GM10248 (cell line): ENCODE measurements at regions not wholly inside any gene's neighbourhood (a gene's known extent, or its start where the extent isn't known, plus 50 kb on each side); places are given as distances from the start of the nearest gene placed in this dataset.

ENCODE experiments used
- CTCF ChIA-PET: fragments of 300-600 bp; sonication (Branson Sonifier 250); formaldehyde crosslinking; extraction: SDS; loops from one replicate; lab custom pipeline; 2021; ENCODE audit warnings: antibody characterized with exemption; lab: Yijun Ruan, JAX
- POLR2A ChIA-PET: fragments of 350-650 bp; sonication (Branson Sonifier 250); formaldehyde crosslinking; extraction: SDS; loops from one replicate; lab custom pipeline; 2020; ENCODE audit warnings: antibody characterized with exemption; lab: Yijun Ruan, JAX
- DNase-seq: peaks from one replicate; pipeline ENCODE4 v3.0.0; 2012; ENCODE audit errors: extremely low spot score
- CTCF ChIP-seq: IDR thresholded peaks from 2 replicates; pipeline ENCODE4 v1.5.1; 2012; ENCODE audit warnings: mild to moderate bottlenecking, low read depth; ENCODE audit errors: extremely low read depth, missing control alignments, control extremely low read depth

GRCh38 chr15:35910227-35910626 is 364.3 kb upstream of the DPH6 start:
- CTCF ChIA-PET, result no interaction called here
- POLR2A ChIA-PET, result no interaction called here
- no peak for TF ChIP-seq CTCF
- DNase-seq, result no peak

GRCh38 chr15:35911052-35911777 is 365.2 kb upstream of the DPH6 start:
- CTCF ChIA-PET, result interaction anchor here (0.9 kb wide), 1 partner anchor 21 kb away, joined by 3 read pairs; no protein-coding TSS in a partner anchor
- POLR2A ChIA-PET, result no interaction called here
- no peak for TF ChIP-seq CTCF
- no peak for DNase-seq

- ChIA-PET POLR2A (no interaction called here), CTCF (no interaction called here)
- no peak for DNase-seq
- TF ChIP-seq CTCF, result no peak
Measured at GRCh38 chr15:35912196-35912595, 366.2 kb upstream of the DPH6 start.

- CTCF ChIA-PET, result interaction anchor here (0.7 kb wide), 1 partner anchor 9 kb away, joined by 3 read pairs; no protein-coding TSS in a partner anchor
- no peak for DNase-seq
- POLR2A ChIA-PET, result no interaction called here
- no peak for TF ChIP-seq CTCF
Measured at GRCh38 chr15:35914573-35914972, 368.6 kb upstream of the DPH6 start.

GRCh38 chr15:35921046-35921445 is 375.1 kb upstream of the DPH6 start:
- no peak for DNase-seq
- ChIA-PET POLR2A (no interaction called here), CTCF (no interaction called here)
- TF ChIP-seq CTCF, result no peak

- no peak for DNase-seq
- POLR2A ChIA-PET, result no interaction called here
- CTCF ChIA-PET, result no interaction called here
- TF ChIP-seq CTCF, result no peak
Measured at GRCh38 chr15:35925275-35926006, 379.5 kb upstream of the DPH6 start.
